ENCODE measurements at regions not wholly inside any gene's neighbourhood (a gene's known extent, or its start where the extent isn't known, plus 50 kb on each side); places are given as distances from the start of the nearest gene placed in this dataset.
"Not testable (repeated sequence)": the region's sequence is repeated elsewhere in the genome, so short reads cannot be mapped to it uniquely, and the experiment has no call there.

- no peak for TF ChIP-seq CTCF (IDR thresholded peaks at IDR 0.05 in 8 of 11, conservative IDR thresholded peaks at IDR 0.05 in 3 of 11)
- TF ChIP-seq POLR2A (IDR thresholded peaks at IDR 0.05), result no peak
- no peak for TF ChIP-seq POLR2AphosphoS5 (IDR thresholded peaks at IDR 0.05)
- WGBS, 5 donors, result 86 to 98% (median 94%) methylated on average over 10 of the region's 10 CpGs
- intact Hi-C loops (cut with DNase I; ENCODE audit: low total_unique reads), result no loop called here
Measured at GRCh38 chr16:17557480-17557879, 86.7 kb upstream of the XYLT1 start.

GRCh38 chr16:17556276-17557052, 85.7 kb upstream of the XYLT1 start:
- WGBS, 5 donors, result 36 to 42% (median 38%) methylated on average over 5 to 7 of the region's 7 CpGs
- intact Hi-C loops (cut with DNase I; ENCODE audit: low total_unique reads), result no loop called here

More at GRCh38 chr16:17557480-17557879, 86.7 kb upstream of the XYLT1 start:
- Histone ChIP-seq H3K27ac (no peak overlapping the region), H3K9me3 (no peaks in the 10 kb centered on the region), H3K4me1 (no peaks in the 10 kb centered on the region), H3K27me3 (replicated peaks in 1 of 7) (peaks cover 0 to 5% (median 0%) of the 10 kb centered on the region in 7 donors), H3K4me3 (no peak overlapping the region), H3K36me3 (no peaks in the 10 kb centered on the region)
- no peak for DNase-seq

GRCh38 chr16:17555176-17555575, 84.4 kb upstream of the XYLT1 start:
- Histone ChIP-seq H3K4me1 (no peaks in the 10 kb centered on the region), H3K9me3 (no peaks in the 10 kb centered on the region), H3K27me3 (replicated peaks in 1 of 7) (peaks cover 0 to 5% (median 0%) of the 10 kb centered on the region in 7 donors), H3K27ac (no peak overlapping the region), H3K36me3 (no peaks in the 10 kb centered on the region), H3K4me3 (no peak overlapping the region)
- 62 to 74% (median 68%) methylated on average over 5 of the region's 5 CpGs for WGBS, 5 donors
- TF ChIP-seq POLR2AphosphoS5 (IDR thresholded peaks at IDR 0.05) (no peak), POLR2A (IDR thresholded peaks at IDR 0.05) (no peak), CTCF (IDR thresholded peaks at IDR 0.05 in 8 of 11, conservative IDR thresholded peaks at IDR 0.05 in 3 of 11) (no peak)
- no peak for DNase-seq
- intact Hi-C loops (cut with DNase I; ENCODE audit: low total_unique reads), result no loop called here

More at GRCh38 chr16:17556276-17557052, 85.7 kb upstream of the XYLT1 start:
- Histone ChIP-seq H3K27me3 (replicated peaks in 1 of 7) (peaks cover 0 to 5% (median 0%) of the 10 kb centered on the region in 7 donors), H3K27ac (no peak overlapping the region), H3K4me1 (no peaks in the 10 kb centered on the region), H3K4me3 (no peak overlapping the region), H3K9me3 (no peaks in the 10 kb centered on the region), H3K36me3 (no peaks in the 10 kb centered on the region)
- DNase-seq, result no peak
- TF ChIP-seq POLR2A (IDR thresholded peaks at IDR 0.05), result no peak
- TF ChIP-seq CTCF (IDR thresholded peaks at IDR 0.05 in 8 of 11, conservative IDR thresholded peaks at IDR 0.05 in 3 of 11), result peak in 8 of 11 experiments; percentile 9 to 60 (median 47)

DNA sequence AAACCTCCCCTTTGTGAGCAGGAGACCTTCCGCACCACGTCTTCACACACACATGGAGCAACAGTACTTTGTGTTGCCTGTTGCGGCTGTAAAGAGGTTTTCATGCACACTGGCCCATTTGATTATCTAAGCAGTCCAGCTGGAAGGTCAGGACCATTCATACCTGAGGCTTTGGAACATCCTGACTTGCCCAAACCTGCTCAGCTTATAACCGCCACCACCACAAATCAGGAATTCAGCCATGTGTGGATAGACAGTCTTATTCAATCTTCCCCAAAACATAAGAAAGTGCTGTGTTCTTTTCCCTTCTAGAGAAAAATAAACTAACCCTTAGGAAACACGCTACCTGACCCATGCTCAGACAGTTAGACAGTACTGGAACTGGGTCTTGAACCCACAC, 81.6 kb upstream of the XYLT1 start:
- H3K36me3 ChIP-seq, result no peaks in the 10 kb centered on the region
- H3K27me3 ChIP-seq (replicated peaks in 1 of 7), result peaks cover 0 to 5% (median 0%) of the 10 kb centered on the region in 7 donors
- TF ChIP-seq POLR2AphosphoS5 (IDR thresholded peaks at IDR 0.05), result no peak
- TF ChIP-seq POLR2A (IDR thresholded peaks at IDR 0.05), result no peak
- TF ChIP-seq CTCF (IDR thresholded peaks at IDR 0.05 in 8 of 11, conservative IDR thresholded peaks at IDR 0.05 in 3 of 11), result no peak
- no peaks in the 10 kb centered on the region for H3K9me3 ChIP-seq
- intact Hi-C loops (cut with DNase I; ENCODE audit: low total_unique reads), result no loop called here
- H3K27ac ChIP-seq, result no peak overlapping the region
- no peak overlapping the region for H3K4me3 ChIP-seq
- H3K4me1 ChIP-seq, result no peaks in the 10 kb centered on the region
- DNase-seq, result no peak
- 86 to 94% (median 92%) methylated on average over 5 of the region's 5 CpGs for WGBS, 5 donors

GRCh38 chr16:17551682-17552081, 80.9 kb upstream of the XYLT1 start:
- 87 to 94% (median 93%) methylated on average over 6 of the region's 6 CpGs for WGBS, 5 donors
- H3K4me1 ChIP-seq; H3K9me3 ChIP-seq; H3K4me3 ChIP-seq; H3K27ac ChIP-seq; H3K36me3 ChIP-seq; intact Hi-C loops (cut with DNase I; ENCODE audit: low total_unique reads); H3K27me3 ChIP-seq (replicated peaks in 1 of 7); DNase-seq: not testable (repeated sequence)
